GM12873 (cell line): ENCODE measurements at regions not wholly inside any gene's neighbourhood (a gene's known extent, or its start where the extent isn't known, plus 50 kb on each side); places are given as distances from the start of the nearest gene placed in this dataset.

Source experiments
- CTCF ChIP-seq: IDR thresholded peaks from 2 replicates; pipeline ENCODE4 v1.5.1; 2012; ENCODE audit warnings: low read depth, mild to moderate bottlenecking, moderate library complexity, low read length, control low read depth; ENCODE audit not compliant: insufficient read depth; ENCODE audit errors: missing control alignments

GRCh38 chr4:15150631-15151030, 148.3 kb downstream of the CPEB2 start:
- TF ChIP-seq CTCF, result no peak

- no peak for TF ChIP-seq CTCF
These were observed 148.8 kb downstream of the CPEB2 start for GRCh38 chr4:15151033-15151432.

GRCh38 chr4:15153662-15154061, 151.4 kb downstream of the CPEB2 start:
- TF ChIP-seq CTCF, result no peak

- TF ChIP-seq CTCF, result no peak
These were observed 156.3 kb downstream of the CPEB2 start for GRCh38 chr4:15158406-15159091.

- TF ChIP-seq CTCF, result no peak
These were observed 157.3 kb downstream of the CPEB2 start for GRCh38 chr4:15159477-15160019.

- no peak for TF ChIP-seq CTCF
These were observed 159.2 kb downstream of the CPEB2 start for GRCh38 chr4:15161439-15161838.

GRCh38 chr4:15162046-15162445, 159.8 kb downstream of the CPEB2 start:
- no peak for TF ChIP-seq CTCF
